Embryonic facial prominence (tissue), 1 donor: ENCODE measurements at regions not wholly inside any gene's neighbourhood (a gene's known extent, or its start where the extent isn't known, plus 50 kb on each side); places are given as distances from the start of the nearest gene placed in this dataset.
A peak's percentile ranks its signal among the peaks of the same experiment; 100 is the strongest.
"Not testable (repeated sequence)": the region's sequence is repeated elsewhere in the genome, so short reads cannot be mapped to it uniquely, and the experiment has no call there.

Experiments
- DNase-seq: peaks from one replicate; pipeline ENCODE4 v3.0.0-alpha.2; 2016; ENCODE audit errors: extremely low spot score

GRCh38 chr4:186957952-186958555, 234.4 kb upstream of the FAT1 start:
- DNase-seq: no peak

- DNase-seq: no peak
Measured at GRCh38 chr4:186958726-186959350, 235.2 kb upstream of the FAT1 start.

- no peak for DNase-seq
Measured at GRCh38 chr4:186979961-186980745, 256.5 kb upstream of the FAT1 start.

- no peak for DNase-seq
Measured at GRCh38 chr4:186981161-186981560, 257.5 kb upstream of the FAT1 start.

- DNase-seq: no peak
Measured at GRCh38 chr4:186982160-186982559, 258.5 kb upstream of the FAT1 start.

DNA sequence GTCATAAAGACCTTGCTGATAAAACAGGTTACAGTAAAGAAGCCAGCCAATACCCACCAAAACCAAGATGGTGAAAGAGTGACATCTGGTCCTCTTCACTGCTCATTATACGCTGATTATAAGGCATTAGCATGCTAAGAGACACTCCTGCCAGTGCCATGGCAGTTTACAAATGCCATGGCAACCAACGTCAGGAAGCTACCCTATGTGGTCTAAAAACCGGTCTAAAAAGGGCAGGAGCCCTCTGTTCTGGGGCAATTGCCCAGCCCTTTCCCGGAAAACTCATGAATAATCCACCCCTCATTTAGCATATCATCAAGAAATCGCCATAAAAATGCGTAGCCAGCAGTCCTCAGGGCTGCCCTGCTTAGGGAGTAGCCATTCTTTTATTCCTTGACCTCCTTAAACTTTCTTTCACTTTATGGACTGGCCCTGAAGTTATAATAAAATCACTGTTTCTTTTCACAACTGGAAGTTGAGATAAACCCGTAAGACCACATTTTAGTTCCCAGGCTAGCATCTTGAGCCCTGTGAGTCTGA, 260.5 kb upstream of the FAT1 start:
- no peak for DNase-seq

GRCh38 chr4:186999686-187000085, 276.0 kb upstream of the FAT1 start:
- no peak for DNase-seq

GRCh38 chr4:187000281-187000680, 276.6 kb upstream of the FAT1 start:
- DNase-seq: no peak

DNA sequence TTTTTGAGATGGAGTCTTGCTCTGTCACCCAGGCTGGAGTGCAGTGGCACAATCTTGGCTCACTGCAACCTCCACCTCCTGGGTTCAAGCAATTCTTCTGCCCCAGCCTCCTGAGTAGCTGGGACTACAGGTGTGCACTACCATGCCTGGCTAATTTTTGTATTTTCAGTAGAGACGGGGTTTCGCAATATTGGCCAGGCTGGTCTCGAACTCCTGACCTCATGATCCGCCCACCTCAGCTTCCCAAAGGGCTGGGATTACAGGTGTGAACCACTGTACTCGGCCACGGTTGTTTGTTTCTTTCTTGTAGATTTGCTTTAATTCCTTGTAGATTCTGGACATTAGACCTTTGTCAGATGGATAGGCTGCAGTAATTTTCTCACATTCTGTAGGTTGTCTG, 278.5 kb upstream of the FAT1 start:
- DNase-seq: not testable (repeated sequence)

DNA sequence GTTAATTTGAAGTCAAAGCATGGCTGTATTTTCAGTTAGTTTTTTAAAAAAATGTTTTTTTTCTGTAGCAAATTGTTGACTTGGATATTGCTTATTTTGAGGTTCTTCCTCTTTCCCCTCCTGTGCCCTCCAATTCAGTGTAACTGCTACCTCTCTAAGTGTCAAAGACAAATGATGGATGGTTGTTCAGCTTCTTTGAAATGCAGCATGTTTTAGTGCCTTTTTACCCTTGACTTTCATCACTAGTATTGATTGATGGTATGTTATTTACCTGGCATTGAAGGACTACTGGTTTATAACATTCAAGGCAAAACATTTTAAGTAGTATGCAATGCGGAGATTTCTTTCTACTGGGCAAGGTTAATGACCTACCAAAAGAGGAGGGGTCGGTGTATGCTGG, 281.0 kb upstream of the FAT1 start:
- no peak for DNase-seq

DNA sequence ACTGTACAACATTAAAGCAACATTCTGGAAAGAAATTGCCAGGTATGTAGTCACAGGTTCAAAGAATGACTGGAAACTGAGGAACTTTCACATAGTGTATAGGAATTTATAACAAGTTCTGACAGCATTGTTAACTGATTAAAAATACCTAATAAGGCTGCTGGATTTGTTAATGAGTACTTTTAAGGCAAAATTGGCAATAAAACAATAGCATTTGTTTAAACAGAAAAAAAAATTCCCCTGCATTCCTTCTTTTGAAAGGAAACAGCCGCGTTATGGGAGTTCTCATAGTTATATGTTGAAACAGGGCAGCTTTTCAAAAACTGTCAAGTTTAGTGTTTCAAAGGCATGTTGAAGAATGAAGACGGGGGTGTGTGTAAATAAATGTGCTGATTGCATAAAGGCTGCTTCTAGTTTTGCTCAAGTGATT, 282.5 kb upstream of the FAT1 start:
- peak; percentile 6 for DNase-seq

DNA sequence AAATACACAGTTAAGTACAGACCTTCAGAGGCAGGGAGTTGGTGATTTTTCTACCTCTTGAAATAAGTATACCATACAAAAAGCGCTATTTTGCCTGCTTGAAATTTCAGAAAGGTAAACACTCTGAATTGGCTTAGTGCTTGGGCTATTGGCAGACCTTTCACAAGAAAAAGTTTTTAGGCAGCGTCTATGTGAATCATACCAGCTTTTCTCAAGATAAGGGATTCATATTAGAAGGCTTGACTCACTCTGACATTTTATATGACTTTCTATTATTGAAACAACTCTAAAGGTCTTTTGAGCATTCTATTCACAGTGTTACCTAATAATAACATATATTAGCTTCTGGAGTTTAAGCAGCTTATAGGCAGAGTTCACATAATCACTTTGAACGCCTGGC, 286.4 kb upstream of the FAT1 start:
- no peak for DNase-seq

DNA sequence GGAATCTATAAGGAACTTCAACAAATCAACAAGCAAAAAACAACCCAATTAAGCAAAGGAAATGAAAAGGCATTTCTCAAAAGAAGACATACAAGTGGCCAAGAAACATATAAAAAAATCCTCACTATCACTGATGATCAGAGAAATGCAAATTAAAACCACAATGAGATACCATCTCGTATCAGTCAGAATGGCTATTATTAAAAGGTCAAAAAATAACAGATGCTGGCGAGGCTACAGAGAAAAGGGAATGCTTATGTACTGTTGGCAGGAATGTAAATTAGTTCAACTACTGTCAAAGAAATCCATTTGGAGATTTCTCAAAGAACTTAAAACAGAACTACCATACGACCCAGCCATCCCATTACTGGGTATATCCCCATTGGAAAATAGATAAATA, 292.4 kb upstream of the FAT1 start:
- DNase-seq: no peak

- DNase-seq: no peak
Measured at GRCh38 chr4:187017147-187017546, 293.5 kb upstream of the FAT1 start.

GRCh38 chr4:187019896-187020295, 296.2 kb upstream of the FAT1 start:
- DNase-seq: no peak

DNA sequence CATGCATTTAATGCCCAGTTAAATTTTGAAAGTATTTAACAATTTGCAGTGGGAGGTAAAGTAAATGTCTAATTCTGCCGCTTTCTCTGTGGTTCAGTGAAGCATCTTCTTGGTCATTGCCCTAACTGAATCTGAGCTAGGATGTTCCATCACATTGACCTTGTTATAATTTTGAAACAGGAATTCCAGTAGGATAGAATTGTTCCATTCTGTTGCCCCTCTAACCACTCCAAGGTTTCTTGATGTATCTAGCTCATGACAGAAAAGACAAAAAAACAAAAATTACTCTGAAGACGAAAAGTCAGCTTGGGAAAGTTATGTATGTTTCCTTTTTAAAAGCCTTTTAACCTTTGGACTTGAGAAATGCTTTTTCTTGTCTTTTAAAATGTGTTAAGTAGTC, 297.0 kb upstream of the FAT1 start:
- no peak for DNase-seq

DNA sequence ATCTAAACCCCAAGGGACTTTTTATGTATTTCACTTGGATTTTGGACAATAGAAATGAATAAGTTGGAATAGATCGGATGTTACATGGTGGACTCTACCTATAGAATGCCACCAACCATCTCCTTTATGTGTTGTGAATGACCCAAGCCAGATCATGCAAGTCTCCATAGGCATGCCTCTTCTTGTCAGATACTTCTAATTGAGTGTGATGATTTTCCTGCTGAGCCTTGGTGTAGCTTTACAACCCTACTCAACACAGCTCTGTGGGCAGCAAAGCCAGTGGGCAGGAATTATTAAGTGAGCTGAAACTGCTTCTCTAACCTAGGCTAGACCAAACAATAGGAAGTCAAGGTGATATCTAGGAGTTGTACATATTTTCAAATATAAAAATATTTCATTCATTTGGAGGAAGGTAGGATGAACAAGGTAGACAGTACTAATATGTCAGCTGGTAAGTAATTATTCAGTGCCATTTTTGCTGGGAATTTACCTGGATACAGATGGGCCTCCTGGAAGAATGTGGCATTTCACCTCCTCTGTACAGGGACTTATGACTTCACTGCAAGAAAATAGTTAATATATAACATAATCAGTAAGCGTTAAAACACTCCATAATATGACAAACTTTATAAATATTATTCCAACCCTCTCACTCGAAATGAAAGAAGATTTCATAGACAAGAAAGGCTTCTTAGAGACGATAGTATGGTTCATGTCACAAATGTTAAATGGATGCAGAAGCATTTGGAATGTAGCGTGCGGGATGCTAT, 298.0 kb upstream of the FAT1 start:
- DNase-seq: no peak

DNA sequence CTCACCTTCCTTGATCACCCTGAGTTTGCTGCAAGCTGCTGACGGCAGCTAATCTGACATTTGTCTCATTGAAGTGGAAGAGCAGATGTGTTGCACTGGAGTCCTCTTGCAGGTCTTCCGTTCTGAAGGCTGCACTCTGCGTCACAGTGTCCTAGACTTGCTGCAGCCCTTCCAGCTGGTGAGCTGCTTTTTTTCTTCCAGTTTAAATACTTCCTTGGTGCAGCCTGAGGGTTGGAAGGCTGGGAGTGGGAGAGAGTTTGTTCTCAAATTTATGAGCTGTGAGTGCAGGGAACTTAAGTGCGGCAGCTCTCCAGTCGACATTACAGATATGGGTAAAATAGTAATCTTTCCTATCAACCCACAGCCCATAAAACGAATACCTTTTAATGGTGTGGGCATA, 303.6 kb upstream of the FAT1 start:
- DNase-seq: no peak

- DNase-seq: no peak
Measured at GRCh38 chr4:187042251-187042650, 318.6 kb upstream of the FAT1 start.

- DNase-seq: no peak
Measured at GRCh38 chr4:187046471-187046870, 322.8 kb upstream of the FAT1 start.

GRCh38 chr4:187059021-187059420, 335.4 kb upstream of the FAT1 start:
- DNase-seq: no peak

GRCh38 chr4:187059895-187060294, 336.2 kb upstream of the FAT1 start:
- no peak for DNase-seq
